NCI-H1930 (cell line): ENCODE measurements at regions not wholly inside any gene's neighbourhood (a gene's known extent, or its start where the extent isn't known, plus 50 kb on each side); places are given as distances from the start of the nearest gene placed in this dataset.
"Not testable (repeated sequence)": the region's sequence is repeated elsewhere in the genome, so short reads cannot be mapped to it uniquely, and the experiment has no call there.

ENCODE experiments used
- DNase-seq, 2 experiments: peaks; one replicate each; lab custom pipeline; 2025; lab: John Stamatoyannopoulos, UW

- DNase-seq: peak in 1 of 2 experiments; percentile 36
Measured at GRCh38 chr1:65527707-65528503, 107.4 kb downstream of the LEPR start.

- DNase-seq: no peak
Measured at GRCh38 chr1:65531972-65532570, 111.6 kb downstream of the LEPR start.

GRCh38 chr1:65535981-65536380, 115.5 kb downstream of the LEPR start:
- DNase-seq: no peak

GRCh38 chr1:65538086-65538485, 117.6 kb downstream of the LEPR start:
- DNase-seq: no peak

- DNase-seq: no peak
Measured at GRCh38 chr1:65538664-65539063, 118.2 kb downstream of the LEPR start.

GRCh38 chr1:65539266-65540131, 119.0 kb downstream of the LEPR start:
- DNase-seq: no peak

GRCh38 chr1:65541161-65541560, 120.7 kb downstream of the LEPR start:
- no peak for DNase-seq

GRCh38 chr1:65541865-65542264, 121.4 kb downstream of the LEPR start:
- no peak for DNase-seq

GRCh38 chr1:65542592-65542991, 122.1 kb downstream of the LEPR start:
- DNase-seq: not testable (repeated sequence)

GRCh38 chr1:65550306-65551010, 130.0 kb downstream of the LEPR start:
- DNase-seq: not testable (repeated sequence)

- not testable (repeated sequence) for DNase-seq
Measured at GRCh38 chr1:65552484-65552883, 132.0 kb downstream of the LEPR start.

- DNase-seq: not testable (repeated sequence)
Measured at GRCh38 chr1:65554086-65554764, 133.8 kb downstream of the LEPR start.

- DNase-seq: no peak
Measured at GRCh38 chr1:65554829-65555228, 134.4 kb downstream of the LEPR start.

GRCh38 chr1:65558215-65558614, 137.7 kb downstream of the LEPR start:
- DNase-seq: no peak

- DNase-seq: no peak
Measured at GRCh38 chr1:65564493-65564892, 144.0 kb downstream of the LEPR start.

GRCh38 chr1:65568285-65568684, 147.8 kb downstream of the LEPR start:
- no peak for DNase-seq

GRCh38 chr1:65572701-65573421, 152.4 kb downstream of the LEPR start:
- DNase-seq: no peak

- DNase-seq: no peak
Measured at GRCh38 chr1:65577278-65577677, 156.8 kb downstream of the LEPR start.

- DNase-seq: not testable (repeated sequence)
Measured at GRCh38 chr1:65577982-65578381, 157.5 kb downstream of the LEPR start.

- DNase-seq: no peak
Measured at GRCh38 chr1:65581119-65581518, 160.7 kb downstream of the LEPR start.

GRCh38 chr1:65584399-65584798, 163.9 kb downstream of the LEPR start:
- DNase-seq: no peak
